ENCODE measurements at regions not wholly inside any gene's neighbourhood (a gene's known extent, or its start where the extent isn't known, plus 50 kb on each side); places are given as distances from the start of the nearest gene placed in this dataset.
A peak's percentile ranks its signal among the peaks of the same experiment; 100 is the strongest.
"Not testable (repeated sequence)": the region's sequence is repeated elsewhere in the genome, so short reads cannot be mapped to it uniquely, and the experiment has no call there.

DNA sequence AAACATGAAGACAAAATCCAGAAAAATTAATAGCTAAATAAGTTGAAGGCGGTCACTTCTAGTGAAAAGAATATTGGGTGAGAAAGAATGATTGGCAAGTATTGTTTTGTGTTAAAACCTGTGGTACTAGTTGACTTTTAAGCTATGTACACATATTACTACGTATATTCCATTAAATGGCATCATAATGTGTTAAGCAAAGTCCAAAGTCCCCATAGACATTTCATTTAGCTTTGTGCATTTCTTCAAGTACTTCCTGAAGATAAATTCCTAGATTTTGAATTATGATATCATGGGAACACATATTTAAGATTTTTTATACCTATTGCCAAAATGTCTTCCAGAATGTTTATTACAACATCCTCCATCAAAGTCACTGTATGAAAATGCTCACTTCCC, 272.7 kb upstream of the IRAK1BP1 start:
- DNase-seq, result no peak

GRCh38 chr6:78597966-78598365, 269.4 kb upstream of the IRAK1BP1 start:
- DNase-seq, result no peak

- no peak for DNase-seq
These were observed 268.4 kb upstream of the IRAK1BP1 start for GRCh38 chr6:78598966-78599365.

- DNase-seq, result no peak
These were observed 267.8 kb upstream of the IRAK1BP1 start for GRCh38 chr6:78599526-78599925.

- DNase-seq, result no peak
These were observed 261.4 kb upstream of the IRAK1BP1 start for GRCh38 chr6:78605909-78606446.

GRCh38 chr6:78607189-78607588, 260.2 kb upstream of the IRAK1BP1 start:
- no peak for DNase-seq

- DNase-seq, result peak in 1 of 2 experiments; percentile 7
These were observed 256.2 kb upstream of the IRAK1BP1 start for GRCh38 chr6:78611102-78611620.

DNA sequence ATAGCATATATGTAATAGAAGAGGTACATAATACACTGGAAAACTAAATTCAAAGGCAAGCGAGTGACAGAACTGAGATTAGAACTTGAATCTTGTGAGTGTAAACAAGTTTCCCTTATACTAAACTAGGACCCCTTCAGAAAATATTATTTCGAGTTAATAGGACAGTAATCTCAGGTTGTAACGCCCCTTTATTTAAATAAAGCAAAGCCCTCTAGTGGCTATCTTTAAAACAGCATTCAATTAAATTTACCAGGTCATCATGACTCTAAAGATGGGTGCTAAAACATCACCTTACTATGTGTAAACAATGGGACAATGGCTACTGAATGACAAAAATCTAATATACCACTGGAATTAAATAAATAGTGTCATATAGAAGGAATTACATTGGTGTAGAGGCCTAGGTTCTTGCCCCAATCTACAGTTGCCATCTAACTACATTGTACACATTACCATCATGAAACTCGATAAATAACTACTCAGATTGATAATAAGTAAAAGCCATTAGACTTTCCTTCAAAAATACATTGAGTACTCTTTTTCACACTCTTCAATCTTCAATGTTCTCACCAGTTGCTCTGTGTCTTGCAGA, 255.4 kb upstream of the IRAK1BP1 start:
- DNase-seq, result peak in 1 of 2 experiments; percentile 35

DNA sequence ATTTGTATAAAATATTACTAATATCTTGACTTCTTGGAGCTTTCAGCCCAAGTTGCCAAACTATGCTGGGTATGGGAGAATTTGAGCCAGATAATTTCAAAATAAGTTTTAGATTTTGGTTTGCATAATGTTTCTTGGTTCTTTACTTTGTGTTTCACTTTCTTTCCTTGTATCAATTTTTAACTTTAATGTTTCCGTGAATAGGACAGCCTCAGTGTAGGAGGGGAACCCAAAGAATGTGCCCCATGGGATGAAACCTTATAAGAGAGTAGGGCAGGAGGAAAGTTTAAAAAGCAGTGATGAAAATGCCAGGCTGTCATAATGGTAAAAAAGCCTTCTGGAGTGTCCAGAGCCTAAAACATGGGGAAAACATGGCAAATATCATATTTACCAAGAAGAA, 252.4 kb upstream of the IRAK1BP1 start:
- DNase-seq, result no peak

GRCh38 chr6:78615430-78615904, 251.9 kb upstream of the IRAK1BP1 start:
- DNase-seq, result no peak

GRCh38 chr6:78618970-78619369, 248.4 kb upstream of the IRAK1BP1 start:
- DNase-seq, result no peak

DNA sequence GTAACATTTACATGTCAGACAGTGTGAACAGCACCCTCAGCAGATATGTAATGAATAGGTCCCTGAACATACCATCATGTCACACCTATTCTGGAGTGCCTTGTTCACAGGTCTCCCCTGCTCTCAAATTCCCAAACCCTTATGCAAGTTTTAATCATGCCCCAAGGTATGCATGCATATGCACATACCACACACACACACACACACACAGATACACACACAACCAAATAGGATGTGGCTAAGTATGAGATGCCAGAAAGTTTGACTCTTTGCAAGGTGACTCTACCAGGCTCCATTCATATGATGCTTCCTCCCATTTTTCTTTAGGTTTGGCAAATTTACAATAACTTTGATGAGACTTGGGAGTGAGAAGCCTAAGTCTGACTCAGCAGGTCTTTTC, 243.8 kb upstream of the IRAK1BP1 start:
- no peak for DNase-seq

GRCh38 chr6:78629154-78629721, 238.1 kb upstream of the IRAK1BP1 start:
- DNase-seq, result peak in 1 of 2 experiments; percentile 48

- DNase-seq, result no peak
These were observed 237.5 kb upstream of the IRAK1BP1 start for GRCh38 chr6:78629836-78630235.

- no peak for DNase-seq
These were observed 235.4 kb upstream of the IRAK1BP1 start for GRCh38 chr6:78631976-78632375.

DNA sequence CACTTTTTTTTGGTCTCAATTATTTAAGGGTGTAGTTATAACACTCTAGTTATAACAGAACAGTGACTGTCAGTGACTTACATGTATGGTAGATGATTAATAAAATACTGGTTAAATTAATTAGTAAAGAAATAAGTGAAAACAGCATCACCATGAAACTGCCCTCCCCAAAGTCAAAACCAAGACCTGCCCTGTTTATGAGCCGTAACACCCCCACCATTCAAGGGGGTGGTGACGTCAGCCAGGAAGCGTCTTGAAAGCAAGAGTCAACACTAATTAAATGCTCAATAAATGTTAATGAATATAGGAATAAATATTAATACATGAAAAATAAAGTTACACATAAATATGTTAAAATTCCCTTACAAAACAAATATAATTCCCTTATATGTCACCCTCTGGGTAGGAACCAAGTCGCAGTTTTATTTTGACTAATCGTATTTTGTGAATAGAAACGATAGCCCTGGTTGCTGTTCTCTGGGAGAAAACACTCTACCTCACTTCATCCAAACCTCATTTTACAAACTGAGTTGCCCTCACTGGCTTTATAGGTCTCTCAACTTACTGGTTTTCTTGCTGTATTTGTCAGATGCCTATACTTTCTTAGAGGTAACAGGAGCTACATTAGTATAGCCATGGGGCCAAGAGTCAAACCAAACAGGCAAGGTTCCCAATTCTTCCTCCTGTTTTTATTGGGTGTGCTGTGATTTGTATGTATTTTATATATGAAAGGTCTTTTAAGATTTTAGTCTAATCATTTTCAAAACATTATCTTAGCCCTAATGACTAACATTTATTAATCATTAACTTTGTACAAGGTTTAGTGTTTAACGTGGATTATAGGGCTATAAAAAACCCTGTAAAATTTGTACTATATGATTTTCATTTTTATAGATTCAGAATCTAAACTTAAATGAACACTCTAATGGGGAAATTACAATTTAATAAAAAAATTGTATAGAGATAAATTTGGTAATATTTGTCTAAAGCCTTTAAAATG, 227.9 kb upstream of the IRAK1BP1 start:
- no peak for DNase-seq

DNA sequence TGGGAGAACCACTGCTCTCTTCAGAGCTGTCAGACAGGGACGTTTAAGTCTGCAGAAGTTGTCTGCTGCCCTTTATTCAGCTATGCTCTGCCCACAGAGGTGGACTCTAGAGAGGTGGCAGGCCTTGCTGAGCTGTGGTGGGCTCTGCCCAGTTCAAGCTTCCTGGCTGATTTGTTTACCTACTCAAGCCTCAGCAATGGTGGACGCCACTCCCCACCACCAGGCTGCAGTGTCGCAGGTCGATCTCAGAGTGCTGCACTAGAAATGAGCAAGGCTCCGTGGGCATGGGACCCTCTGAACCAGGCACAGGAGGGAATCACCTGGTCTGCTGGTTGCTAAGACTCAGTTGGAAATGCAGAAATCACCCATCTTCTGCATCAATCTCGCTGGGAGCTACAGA, 223.4 kb upstream of the IRAK1BP1 start:
- DNase-seq, result not testable (repeated sequence)

- peak in 1 of 2 experiments; percentile 1 for DNase-seq
These were observed 220.6 kb upstream of the IRAK1BP1 start for GRCh38 chr6:78646542-78647415.

DNA sequence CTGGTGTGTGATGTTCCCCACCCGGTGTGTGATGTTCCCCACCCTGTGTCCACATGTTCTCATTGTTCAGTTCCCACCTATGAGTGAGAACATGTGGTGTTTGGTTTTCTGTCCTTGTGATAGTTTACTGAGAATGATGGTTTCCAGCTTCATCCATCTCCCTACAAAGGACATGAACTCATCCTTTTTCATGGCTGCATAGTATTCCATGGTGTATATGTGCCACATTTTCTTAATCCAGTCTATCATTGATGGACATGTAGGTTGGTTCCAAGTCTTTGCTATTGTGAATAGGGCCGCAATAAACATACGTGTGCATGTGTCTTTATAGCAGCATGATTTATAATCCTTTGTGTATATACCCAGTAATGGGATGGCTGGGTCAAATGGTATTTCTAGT, 201.5 kb upstream of the IRAK1BP1 start:
- DNase-seq, result not testable (repeated sequence)

DNA sequence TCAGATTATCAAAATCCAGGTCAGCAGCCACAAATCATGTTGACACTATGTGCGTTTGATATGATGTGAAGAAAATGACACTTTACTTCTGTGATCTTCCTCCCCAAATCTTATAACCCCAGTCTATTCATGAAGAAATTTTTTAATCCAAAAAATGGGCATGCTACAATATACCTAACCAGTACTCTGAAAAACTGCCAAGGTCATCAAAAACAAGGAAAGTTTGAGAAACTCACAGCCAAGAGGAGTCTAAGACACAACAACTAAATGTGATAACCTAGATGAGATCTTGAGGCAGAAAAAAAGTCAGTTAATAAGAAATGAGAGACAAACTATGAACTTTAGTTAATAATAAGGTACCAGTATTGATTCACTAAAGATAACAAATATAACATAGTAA, 200.6 kb upstream of the IRAK1BP1 start:
- no peak for DNase-seq

GRCh38 chr6:78670156-78670555, 197.2 kb upstream of the IRAK1BP1 start:
- no peak for DNase-seq

- DNase-seq, result no peak
These were observed 196.5 kb upstream of the IRAK1BP1 start for GRCh38 chr6:78670802-78671201.

Measured in NCI-H526 (cell line).